ENCODE measurements at regions not wholly inside any gene's neighbourhood (a gene's known extent, or its start where the extent isn't known, plus 50 kb on each side); places are given as distances from the start of the nearest gene placed in this dataset.

DNA sequence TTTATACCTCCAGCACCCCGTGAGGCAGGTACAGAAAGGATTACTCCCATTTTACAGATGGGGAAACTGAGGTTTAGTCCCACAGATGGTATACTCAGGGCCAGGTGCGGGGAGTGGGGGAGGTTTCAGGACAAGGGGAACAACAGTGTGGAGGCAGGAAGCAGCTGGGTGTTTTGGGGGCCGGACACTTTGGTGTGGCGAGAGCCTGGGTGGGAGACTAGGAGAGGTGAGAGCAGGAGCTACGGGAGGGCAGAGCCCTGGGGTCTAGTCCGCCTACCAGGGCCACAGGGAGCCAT is 61.7 kb downstream of the DIO3 start:
- H3K27me3 Mint-ChIP-seq (ENCODE audit: low read depth), result peaks cover 3% of the 10 kb centered on the region
- peaks cover 34% of the 10 kb centered on the region for H3K4me1 Mint-ChIP-seq
- H3K27ac Mint-ChIP-seq (ENCODE audit: unreplicated experiment), result peak overlapping the region; percentile 83
- no peak overlapping the region for H3K4me3 Mint-ChIP-seq
- H3K36me3 Mint-ChIP-seq (ENCODE audit: low read depth), result no peaks in the 10 kb centered on the region
- no peaks in the 10 kb centered on the region for H3K9me3 Mint-ChIP-seq
- TF ChIP-seq, protein P1, sequence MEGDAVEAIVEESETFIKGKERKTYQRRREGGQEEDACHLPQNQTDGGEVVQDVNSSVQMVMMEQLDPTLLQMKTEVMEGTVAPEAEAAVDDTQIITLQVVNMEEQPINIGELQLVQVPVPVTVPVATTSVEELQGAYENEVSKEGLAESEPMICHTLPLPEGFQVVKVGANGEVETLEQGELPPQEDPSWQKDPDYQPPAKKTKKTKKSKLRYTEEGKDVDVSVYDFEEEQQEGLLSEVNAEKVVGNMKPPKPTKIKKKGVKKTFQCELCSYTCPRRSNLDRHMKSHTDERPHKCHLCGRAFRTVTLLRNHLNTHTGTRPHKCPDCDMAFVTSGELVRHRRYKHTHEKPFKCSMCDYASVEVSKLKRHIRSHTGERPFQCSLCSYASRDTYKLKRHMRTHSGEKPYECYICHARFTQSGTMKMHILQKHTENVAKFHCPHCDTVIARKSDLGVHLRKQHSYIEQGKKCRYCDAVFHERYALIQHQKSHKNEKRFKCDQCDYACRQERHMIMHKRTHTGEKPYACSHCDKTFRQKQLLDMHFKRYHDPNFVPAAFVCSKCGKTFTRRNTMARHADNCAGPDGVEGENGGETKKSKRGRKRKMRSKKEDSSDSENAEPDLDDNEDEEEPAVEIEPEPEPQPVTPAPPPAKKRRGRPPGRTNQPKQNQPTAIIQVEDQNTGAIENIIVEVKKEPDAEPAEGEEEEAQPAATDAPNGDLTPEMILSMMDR (conservative IDR thresholded peaks at IDR 0.05), result no peak
- no peak for DNase-seq (ENCODE audit: low read depth, low spot score)

DNA sequence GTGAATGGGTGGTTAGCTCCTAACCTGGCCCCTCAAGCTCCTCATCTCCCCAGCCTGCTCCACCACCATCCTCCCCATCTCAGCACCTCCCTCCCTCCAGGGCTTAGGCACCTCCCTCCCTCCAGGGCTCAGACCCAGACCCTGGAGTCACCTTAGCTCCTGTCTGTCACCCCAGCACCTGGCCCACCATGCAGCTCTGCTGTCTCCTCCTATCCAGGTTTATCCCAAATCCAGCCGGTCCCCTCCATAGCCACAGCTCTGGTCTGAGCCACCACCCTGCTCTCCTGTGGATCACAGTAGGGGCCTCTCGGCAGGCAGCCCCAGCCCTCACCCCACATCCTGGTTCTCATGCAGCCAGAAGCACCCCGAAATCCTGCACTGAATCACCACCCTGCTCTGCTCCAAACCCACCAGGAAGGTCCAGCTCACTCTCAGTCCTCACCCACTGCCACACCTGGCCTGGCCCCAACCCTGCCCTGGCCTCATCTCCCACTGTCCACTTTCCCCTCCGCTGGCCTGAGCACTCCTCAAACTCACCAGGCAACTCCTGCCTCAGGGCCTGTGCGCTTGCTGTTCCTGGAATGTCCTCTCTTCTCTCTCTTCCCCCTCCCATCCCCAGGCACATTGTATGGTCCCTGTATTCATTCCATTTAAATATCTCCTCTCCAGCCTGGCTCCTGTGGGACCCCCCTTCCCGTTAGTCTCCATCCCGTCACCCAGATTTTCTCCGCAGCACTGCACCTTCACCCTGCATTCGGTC is 62.6 kb downstream of the DIO3 start:
- H3K36me3 Mint-ChIP-seq (ENCODE audit: low read depth), result no peaks in the 10 kb centered on the region
- H3K27me3 Mint-ChIP-seq (ENCODE audit: low read depth), result no peaks in the 10 kb centered on the region
- no peak for DNase-seq (ENCODE audit: low read depth, low spot score)
- peak overlapping the region; percentile 57 for H3K27ac Mint-ChIP-seq (ENCODE audit: unreplicated experiment)
- peak overlapping the region; percentile 19 for H3K4me3 Mint-ChIP-seq
- H3K9me3 Mint-ChIP-seq, result no peaks in the 10 kb centered on the region
- peaks cover 37% of the 10 kb centered on the region for H3K4me1 Mint-ChIP-seq
- TF ChIP-seq, protein P1 (conservative IDR thresholded peaks at IDR 0.05), result no peak

DNA sequence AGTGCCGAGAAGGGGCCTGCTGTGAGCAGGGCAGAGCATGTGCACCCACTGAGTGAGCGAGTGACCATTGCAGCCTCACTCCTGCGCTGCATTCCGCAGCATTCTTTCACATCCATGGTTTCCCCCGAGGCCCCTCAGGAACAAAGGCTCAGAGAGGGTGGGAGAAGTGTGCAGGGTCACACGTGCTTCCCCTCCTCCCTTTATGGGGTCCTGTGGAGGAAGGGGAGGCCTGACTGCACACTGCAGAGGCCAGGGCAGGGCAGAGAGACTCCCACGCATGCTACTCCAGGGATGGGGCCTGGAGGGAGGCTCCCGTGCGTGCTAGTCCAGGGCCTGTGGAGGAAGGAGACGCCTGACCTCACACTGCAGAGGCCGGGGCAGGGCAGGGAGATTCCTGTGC is 63.2 kb downstream of the DIO3 start:
- DNase-seq (ENCODE audit: low read depth, low spot score), result no peak
- Mint-ChIP-seq H3K4me3 (no peak overlapping the region), H3K36me3 (ENCODE audit: low read depth) (no peaks in the 10 kb centered on the region), H3K9me3 (no peaks in the 10 kb centered on the region), H3K4me1 (peaks cover 37% of the 10 kb centered on the region), H3K27me3 (ENCODE audit: low read depth) (no peaks in the 10 kb centered on the region), H3K27ac (ENCODE audit: unreplicated experiment) (peak overlapping the region; percentile 57)
- TF ChIP-seq, protein P1 (conservative IDR thresholded peaks at IDR 0.05), result no peak

DNA sequence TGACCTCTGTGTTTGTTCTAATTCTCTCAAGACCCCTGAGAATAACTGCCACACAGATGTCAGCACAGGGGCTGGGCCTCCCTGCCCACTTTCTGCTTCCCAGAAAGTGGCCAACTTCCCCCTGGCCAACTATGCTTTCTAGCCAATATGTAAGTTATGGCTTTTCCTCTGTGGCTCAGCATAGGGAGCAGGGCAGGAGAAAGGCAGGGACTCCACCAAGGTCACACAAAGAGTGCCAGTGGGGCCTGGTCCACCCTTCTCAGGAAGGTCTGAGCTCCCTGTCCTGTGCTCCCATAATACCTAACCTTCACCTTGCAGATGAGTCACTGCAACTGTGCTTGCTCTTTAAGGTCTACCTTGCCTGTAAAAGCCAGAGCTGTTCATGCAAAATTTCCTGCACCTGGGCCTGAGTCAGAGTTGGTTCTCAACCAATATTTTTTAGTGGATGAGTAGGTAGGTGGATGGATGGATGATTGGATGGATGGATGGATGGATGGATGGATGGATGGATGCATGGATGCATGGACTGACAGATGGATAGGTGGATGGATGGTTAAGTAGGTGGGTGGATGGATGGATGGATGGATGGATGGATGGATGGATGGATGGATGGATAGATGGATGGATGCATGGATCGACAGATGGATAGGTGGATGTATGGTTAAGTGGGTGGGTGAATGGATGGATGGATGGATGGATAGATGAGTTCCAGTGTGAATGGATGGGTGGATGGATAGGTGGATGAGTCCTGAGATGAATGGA is 64.2 kb downstream of the DIO3 start:
- Mint-ChIP-seq H3K4me1 (peaks cover 44% of the 10 kb centered on the region), H3K27ac (ENCODE audit: unreplicated experiment) (no peak overlapping the region), H3K9me3 (no peaks in the 10 kb centered on the region), H3K36me3 (ENCODE audit: low read depth) (no peaks in the 10 kb centered on the region), H3K4me3 (no peak overlapping the region), H3K27me3 (ENCODE audit: low read depth) (no peaks in the 10 kb centered on the region)
- DNase-seq (ENCODE audit: low read depth, low spot score), result no peak
- TF ChIP-seq, protein P1 (conservative IDR thresholded peaks at IDR 0.05), result no peak

DNA sequence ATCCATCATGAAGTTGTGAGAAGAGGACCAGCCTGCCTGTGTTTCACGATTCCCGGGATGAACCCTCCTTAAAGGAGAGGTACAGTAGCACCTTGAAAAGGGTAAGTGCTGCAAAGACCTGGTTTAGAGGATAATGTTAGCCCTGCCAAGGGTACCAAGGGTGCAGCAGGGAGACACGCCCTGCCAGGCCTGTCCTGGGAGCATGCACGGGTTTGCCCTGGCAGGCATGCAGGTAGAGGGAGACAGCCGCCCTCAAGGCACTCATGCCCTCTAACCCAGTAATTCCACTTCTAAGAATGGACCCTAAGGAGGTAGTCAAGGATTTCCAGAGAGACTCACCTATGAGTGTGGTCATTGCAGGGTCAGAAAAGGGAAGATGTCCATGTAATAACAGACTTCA is 65.0 kb downstream of the DIO3 start:
- no peaks in the 10 kb centered on the region for H3K36me3 Mint-ChIP-seq (ENCODE audit: low read depth)
- H3K4me3 Mint-ChIP-seq, result no peak overlapping the region
- H3K9me3 Mint-ChIP-seq, result no peaks in the 10 kb centered on the region
- no peak for DNase-seq (ENCODE audit: low read depth, low spot score)
- TF ChIP-seq, protein P1 (conservative IDR thresholded peaks at IDR 0.05), result no peak
- no peak overlapping the region for H3K27ac Mint-ChIP-seq (ENCODE audit: unreplicated experiment)
- no peaks in the 10 kb centered on the region for H3K27me3 Mint-ChIP-seq (ENCODE audit: low read depth)
- H3K4me1 Mint-ChIP-seq, result peaks cover 52% of the 10 kb centered on the region

Measured in neural crest cell (in vitro differentiated cells).